Hematopoietic multipotent progenitor cell (in vitro differentiated cells): ENCODE measurements at regions not wholly inside any gene's neighbourhood (a gene's known extent, or its start where the extent isn't known, plus 50 kb on each side); places are given as distances from the start of the nearest gene placed in this dataset.
"Not testable (repeated sequence)": the region's sequence is repeated elsewhere in the genome, so short reads cannot be mapped to it uniquely, and the experiment has no call there.

ENCODE experiments used
- DNase-seq, 3 donors: peaks; one replicate each; pipeline ENCODE4 v3.0.0-alpha.2; 2011 to 2015; ENCODE audit warnings: low read depth in 2 of 3, low spot score in 2 of 3

GRCh38 chr12:107364875-107365518 lies 271.6 kb upstream of the CRY1 start:
- no peak for DNase-seq

- no peak for DNase-seq
Measured at GRCh38 chr12:107365703-107366102, 272.4 kb upstream of the CRY1 start.

DNA sequence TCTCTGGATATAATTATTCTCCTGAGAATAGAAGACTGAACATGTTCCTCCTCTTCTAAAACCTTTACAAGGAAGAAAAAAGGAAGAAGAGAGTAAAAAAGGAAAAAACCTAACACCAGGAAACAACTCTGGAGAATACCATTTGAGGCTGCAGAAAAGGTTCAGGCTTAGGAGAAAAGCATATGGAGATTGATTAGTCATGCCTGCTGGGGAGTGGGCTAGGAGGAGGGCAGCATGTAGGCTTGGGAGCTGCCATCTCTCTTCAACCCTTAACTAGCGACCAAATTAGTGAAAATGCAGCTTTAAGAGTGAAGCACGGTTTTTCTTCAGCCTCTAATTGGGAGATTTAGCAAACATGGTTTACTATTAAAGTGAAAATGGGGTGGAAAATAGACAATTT lies 273.0 kb upstream of the CRY1 start:
- no peak for DNase-seq

- DNase-seq, result no peak
Measured at GRCh38 chr12:107368586-107368985, 275.2 kb upstream of the CRY1 start.

- no peak for DNase-seq
Measured at GRCh38 chr12:107369006-107369405, 275.7 kb upstream of the CRY1 start.

- peak in 1 of 3 donors; percentile 19 for DNase-seq
Measured at GRCh38 chr12:107369679-107370078, 276.3 kb upstream of the CRY1 start.

DNA sequence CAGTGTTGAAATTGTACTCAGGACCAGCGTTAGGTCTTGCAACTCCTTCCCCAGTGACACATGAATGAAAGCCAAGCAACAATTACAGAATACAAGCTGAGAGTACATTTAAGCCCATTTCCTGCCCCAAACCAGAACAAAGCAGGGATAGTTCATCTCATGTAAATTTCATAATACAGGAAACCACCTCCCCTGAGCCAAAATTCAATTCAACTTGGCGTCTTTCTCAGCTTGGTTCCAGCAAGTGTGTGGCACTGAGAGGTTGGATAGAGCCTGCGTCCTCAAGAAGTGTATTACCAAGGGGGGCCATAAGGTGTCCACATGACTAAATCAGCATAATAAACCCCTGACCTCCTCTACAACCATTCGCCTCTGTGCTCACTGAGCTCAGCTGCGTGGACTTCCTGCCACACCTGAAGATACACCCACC lies 278.9 kb upstream of the CRY1 start:
- peak; percentile 35 to 77 (median 49) for DNase-seq

- no peak for DNase-seq
Measured at GRCh38 chr12:107373238-107373809, 280.0 kb upstream of the CRY1 start.

GRCh38 chr12:107374161-107374840 lies 281.0 kb upstream of the CRY1 start:
- no peak for DNase-seq

GRCh38 chr12:107375231-107375630 lies 281.9 kb upstream of the CRY1 start:
- DNase-seq, result no peak

GRCh38 chr12:107377596-107378385 lies 284.4 kb upstream of the CRY1 start:
- DNase-seq, result no peak

- DNase-seq, result no peak
Measured at GRCh38 chr12:107378609-107379008, 285.3 kb upstream of the CRY1 start.

- DNase-seq, result not testable (repeated sequence)
Measured at GRCh38 chr12:107379142-107379851, 285.9 kb upstream of the CRY1 start.

DNA sequence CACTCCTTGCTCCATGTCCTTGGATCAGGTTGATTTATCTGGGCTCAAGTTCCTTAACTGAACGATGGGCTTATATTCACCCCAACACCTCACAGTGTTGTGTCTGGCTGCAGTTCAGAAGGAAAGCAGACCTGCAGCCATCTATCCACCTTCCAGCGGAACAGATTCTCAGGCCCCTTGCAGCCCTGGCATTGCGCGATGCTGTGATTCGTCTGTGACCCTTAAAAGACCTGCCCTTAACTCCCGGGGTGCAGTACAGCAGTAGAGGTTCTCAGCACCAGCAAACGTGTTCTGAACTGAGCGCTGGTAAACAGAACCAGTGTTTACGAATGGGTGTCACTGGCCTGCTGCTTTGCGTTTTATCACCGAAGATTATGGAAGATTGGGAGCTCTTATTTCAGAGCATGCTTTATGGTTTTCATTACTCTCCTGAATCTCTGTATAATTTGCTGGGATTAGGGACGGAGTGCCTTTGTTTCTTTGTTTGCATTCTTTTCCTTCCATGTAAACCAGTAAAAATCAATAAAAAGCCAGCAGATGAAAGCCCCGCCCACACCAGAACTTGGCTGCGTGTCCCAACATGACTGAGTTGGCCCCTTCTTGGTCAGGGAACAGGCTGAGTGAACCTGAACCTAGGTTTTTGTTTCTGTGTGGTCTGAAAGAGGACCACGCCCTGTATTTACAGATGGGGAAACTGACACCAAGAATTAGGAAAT lies 286.7 kb upstream of the CRY1 start:
- DNase-seq, result no peak

GRCh38 chr12:107384645-107385044 lies 291.3 kb upstream of the CRY1 start:
- no peak for DNase-seq

DNA sequence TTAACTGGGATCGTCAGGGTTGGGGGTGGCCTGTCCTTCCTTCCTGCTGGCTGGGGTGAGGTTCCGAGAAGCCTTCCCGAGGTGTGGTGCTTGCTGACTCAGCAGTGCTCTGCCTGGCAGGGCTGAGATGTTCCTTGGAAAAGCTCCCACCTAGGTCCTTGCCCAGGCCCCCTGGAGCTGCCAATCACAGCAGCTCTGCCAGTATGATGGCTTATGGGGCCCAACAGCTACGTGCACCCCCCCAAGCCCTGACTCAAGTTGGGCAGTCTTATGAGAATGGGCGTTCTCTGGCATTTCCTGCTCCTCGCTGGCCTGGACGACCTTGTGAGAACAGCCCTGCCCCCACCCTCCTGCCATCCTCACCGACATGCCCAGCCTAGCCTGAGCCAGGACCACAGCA lies 292.2 kb upstream of the CRY1 start:
- DNase-seq, result no peak

- no peak for DNase-seq
Measured at GRCh38 chr12:107386569-107386968, 293.2 kb upstream of the CRY1 start.

GRCh38 chr12:107388263-107388662 lies 294.9 kb upstream of the CRY1 start:
- no peak for DNase-seq

DNA sequence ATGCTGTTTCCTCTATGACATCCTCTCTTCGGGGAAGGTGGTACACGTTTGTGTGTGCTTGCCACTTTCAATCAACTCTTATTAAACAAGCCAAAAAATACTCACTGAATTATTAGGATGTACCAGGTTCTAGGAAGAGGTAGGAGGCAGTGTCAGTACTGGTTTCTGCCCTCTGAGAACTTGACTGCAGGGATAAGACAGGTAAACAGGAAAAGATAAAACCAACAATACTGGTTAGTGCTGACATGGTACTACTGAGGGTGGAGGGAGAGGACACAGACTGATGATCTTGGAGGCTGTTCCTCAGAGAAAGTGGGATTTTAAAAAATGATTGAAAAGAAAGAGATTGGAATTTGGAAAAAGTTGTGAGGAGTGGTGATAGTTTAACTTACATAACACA lies 295.2 kb upstream of the PWP1 start:
- DNase-seq, result no peak

DNA sequence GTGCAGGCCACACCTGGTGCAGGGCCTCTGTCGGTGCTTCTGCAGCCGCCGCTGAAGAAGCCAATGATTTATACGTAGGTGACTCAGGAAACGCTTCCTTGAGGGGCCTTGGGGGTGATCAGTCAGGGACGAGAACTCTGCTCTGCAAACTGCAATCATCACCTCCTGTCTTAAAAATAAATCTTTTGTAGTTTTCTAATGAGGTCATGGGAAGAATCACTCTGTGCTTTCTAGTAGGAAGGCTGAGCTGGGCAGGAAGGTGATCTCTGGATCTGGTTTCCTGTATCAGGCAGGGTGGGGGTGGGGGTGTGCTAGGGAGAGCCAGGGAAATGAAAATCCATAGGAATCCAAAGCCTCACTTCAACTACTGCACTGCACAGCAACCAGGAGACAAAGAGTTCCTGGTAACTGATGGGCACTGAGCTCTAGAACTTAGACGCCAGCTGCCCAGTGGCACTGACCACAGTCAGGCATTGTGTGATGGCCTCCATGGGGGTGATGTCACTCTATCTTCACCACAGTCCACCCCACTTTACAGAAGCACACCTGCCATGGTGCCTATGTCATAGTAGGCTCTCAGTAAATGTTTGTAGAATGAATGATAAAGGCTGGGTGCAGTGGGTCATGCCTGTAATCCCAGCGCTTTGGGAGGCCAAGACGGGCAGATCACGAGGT lies 292.4 kb upstream of the PWP1 start:
- no peak for DNase-seq
